ENCODE measurements at regions not wholly inside any gene's neighbourhood (a gene's known extent, or its start where the extent isn't known, plus 50 kb on each side); places are given as distances from the start of the nearest gene placed in this dataset.

DNA sequence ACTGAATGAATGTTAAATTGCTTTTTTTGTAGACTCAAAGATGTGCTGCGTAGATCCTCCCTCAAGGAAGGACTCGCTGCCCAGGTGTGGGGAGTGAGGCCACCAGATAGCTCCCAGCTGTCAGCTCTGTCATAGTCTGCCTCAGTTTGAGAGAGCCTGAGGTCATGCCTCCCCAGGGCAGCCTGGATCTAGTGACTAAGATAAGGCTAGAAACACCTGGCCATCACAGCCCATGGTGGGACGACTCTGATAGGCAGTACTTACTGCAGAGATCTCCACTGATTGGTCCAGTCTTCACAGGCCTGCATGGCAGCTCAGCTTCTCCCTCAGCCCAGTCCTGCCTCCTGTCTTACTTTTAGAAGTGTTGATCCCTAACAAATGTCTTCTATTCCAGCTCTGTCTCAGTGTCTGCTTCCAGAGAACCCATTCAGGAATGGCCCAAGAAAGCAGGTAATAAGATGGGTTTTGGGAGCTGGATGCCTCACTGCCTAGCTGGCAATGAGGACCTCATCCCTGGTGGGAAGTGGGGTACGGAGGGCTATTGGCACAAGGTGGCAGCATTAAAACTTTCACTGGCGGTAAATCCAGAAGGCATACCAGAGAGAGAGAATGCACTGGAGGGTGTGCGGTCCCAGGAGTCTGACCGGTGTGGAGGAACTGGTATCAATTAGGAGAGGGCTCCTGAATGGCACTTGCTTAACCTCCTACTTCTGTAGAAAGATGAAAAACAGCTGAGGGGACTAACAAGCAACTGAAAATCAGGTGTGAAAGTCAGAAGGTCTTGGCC, 55.3 kb upstream of the GPR37L1 start:
- Mint-ChIP-seq H3K27ac (no peak overlapping the region), H3K9me3 (ENCODE audit: insufficient read depth) (no peaks in the 10 kb centered on the region), H3K36me3 (ENCODE audit: low read depth) (no peaks in the 10 kb centered on the region), H3K4me1 (ENCODE audit: low read depth) (no peaks in the 10 kb centered on the region), H3K4me3 (no peak overlapping the region), H3K27me3 (ENCODE audit: low read depth) (peaks cover 4% of the 10 kb centered on the region)
- ATAC-seq, result no peak
- ChIA-PET CTCF (no interaction called here), POLR2A (no interaction called here)
- no peak for DNase-seq

DNA sequence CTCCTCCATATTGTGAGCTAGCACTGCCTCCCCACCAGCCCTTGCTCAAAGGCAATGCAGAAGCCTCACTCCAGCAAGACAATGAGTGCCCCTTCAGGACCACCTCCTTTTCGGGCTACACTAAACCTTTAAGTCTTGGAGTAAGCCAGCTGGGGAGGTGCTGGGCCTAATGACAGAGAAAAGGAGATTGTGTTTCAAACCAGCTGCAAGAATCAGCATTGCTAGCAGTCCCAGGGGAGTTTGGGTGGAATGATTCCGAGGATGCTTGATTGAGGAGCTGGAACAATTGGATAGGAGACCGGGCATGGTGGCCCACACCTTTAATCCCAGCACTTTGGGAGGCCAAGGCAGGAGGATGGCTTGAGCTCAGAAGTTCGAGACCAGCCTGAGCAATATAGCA, 54.1 kb upstream of the GPR37L1 start:
- no peak overlapping the region for H3K27ac Mint-ChIP-seq
- H3K9me3 Mint-ChIP-seq (ENCODE audit: insufficient read depth), result no peaks in the 10 kb centered on the region
- no peaks in the 10 kb centered on the region for H3K36me3 Mint-ChIP-seq (ENCODE audit: low read depth)
- ChIA-PET CTCF (interaction anchor here (0.6 kb wide), 1 partner anchor 123 kb away, joined by 3 read pairs; no protein-coding TSS in a partner anchor), POLR2A (no interaction called here)
- H3K4me1 Mint-ChIP-seq (ENCODE audit: low read depth), result no peaks in the 10 kb centered on the region
- ATAC-seq (no peak), DNase-seq (no peak)
- no peak overlapping the region for H3K4me3 Mint-ChIP-seq
- no peaks in the 10 kb centered on the region for H3K27me3 Mint-ChIP-seq (ENCODE audit: low read depth)

DNA sequence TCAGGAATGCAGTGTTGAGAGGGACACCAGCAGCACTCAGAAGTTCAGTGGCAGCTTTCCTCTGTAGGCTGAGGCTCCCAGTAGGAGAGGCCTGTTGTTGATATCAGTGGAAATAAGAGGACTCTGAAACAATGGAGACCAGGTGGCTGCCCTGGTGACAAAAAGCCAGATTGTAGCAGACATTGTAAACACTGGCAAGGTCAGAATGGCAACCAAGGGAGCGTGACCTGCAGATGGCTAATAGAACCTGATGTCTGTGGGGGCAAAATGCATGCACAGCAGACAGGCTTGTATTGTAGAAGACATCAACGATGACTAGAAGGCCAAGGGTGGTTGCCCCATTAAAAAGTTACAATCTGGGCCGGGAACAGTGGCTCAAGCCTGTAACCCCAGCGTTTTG, 53.1 kb upstream of the GPR37L1 start:
- DNase-seq (no peak), ATAC-seq (no peak)
- H3K27me3 Mint-ChIP-seq (ENCODE audit: low read depth), result no peaks in the 10 kb centered on the region
- H3K4me3 Mint-ChIP-seq, result no peak overlapping the region
- ChIA-PET CTCF (no interaction called here), POLR2A (no interaction called here)
- H3K36me3 Mint-ChIP-seq (ENCODE audit: low read depth), result no peaks in the 10 kb centered on the region
- no peaks in the 10 kb centered on the region for H3K9me3 Mint-ChIP-seq (ENCODE audit: insufficient read depth)
- no peak overlapping the region for H3K27ac Mint-ChIP-seq
- H3K4me1 Mint-ChIP-seq (ENCODE audit: low read depth), result no peaks in the 10 kb centered on the region

DNA sequence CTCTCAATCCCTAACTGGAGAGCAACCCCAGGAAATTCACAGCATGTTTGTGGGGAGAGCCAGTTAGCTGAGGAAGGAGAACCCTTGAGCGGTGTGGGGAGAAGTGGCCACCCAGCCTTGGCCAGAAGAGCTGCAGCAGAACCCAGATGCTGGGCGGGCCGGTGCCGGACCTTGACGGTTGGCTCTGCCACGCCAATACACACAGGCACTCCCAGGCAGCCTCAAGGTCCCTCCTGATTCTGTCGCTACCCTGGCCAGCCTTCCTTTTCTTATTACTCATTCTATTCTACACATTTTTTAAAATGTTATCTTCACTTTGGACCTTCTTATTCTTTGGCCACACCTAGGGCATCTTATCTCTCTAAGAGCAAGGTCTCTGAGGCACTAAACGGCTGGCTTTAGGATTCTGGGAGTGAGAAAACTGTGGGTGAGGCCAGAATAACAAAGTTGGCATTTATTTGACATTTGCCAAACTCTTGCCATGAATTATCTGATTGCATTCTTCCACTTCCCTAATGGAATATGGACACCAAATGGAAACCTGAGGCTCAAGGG, 50.4 kb upstream of the GPR37L1 start:
- ATAC-seq, result no peak
- H3K36me3 Mint-ChIP-seq (ENCODE audit: low read depth), result no peaks in the 10 kb centered on the region
- ChIA-PET POLR2A (no interaction called here), CTCF (no interaction called here)
- no peak overlapping the region for H3K4me3 Mint-ChIP-seq
- H3K4me1 Mint-ChIP-seq (ENCODE audit: low read depth), result no peaks in the 10 kb centered on the region
- no peaks in the 10 kb centered on the region for H3K9me3 Mint-ChIP-seq (ENCODE audit: insufficient read depth)
- no peak for DNase-seq
- H3K27me3 Mint-ChIP-seq (ENCODE audit: low read depth), result no peaks in the 10 kb centered on the region
- H3K27ac Mint-ChIP-seq, result no peak overlapping the region
